Effector CD8-positive, alpha-beta T cell (primary cell): ENCODE measurements at regions not wholly inside any gene's neighbourhood (a gene's known extent, or its start where the extent isn't known, plus 50 kb on each side); places are given as distances from the start of the nearest gene placed in this dataset.
"Not testable (repeated sequence)": the region's sequence is repeated elsewhere in the genome, so short reads cannot be mapped to it uniquely, and the experiment has no call there.

ENCODE experiments used
- DNase-seq: peaks from one replicate; lab custom pipeline; 2025; lab: John Stamatoyannopoulos, UW

DNA sequence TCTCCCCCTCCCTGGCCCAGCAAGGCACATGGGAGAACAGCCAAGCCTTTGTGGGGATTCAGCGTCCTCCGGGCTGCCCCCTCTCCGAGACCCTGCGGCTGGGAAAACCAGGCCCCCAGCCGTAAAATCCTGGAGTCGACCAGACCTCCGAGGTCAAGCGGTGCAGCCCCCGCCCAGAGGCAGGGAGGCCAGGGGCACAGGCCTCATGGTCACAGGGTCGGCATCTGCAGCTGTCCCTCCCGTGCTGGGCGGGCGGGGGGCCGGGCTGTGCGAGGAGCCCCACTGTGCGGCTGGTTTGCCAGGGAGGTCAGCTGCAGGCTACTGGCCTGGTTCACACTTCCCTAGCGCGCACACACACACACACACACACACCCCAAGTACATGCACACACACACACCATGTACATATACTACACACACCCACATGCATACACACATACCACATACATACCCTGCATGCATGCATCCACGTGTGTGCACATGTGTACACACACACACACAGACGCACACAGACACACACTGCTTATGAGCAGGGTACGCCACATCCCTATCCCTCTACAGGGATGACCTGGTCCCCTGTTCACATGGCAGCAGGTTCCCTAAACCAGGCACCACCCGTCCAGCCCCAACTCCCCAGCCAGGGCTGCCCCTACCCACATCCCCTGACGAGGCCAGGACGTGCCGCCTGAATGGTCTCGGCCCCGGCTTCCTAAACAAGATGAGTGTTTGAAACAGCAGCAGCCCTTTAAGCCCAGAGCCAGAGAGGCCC lies 108.9 kb upstream of the CIBAR2 start:
- DNase-seq: no peak

DNA sequence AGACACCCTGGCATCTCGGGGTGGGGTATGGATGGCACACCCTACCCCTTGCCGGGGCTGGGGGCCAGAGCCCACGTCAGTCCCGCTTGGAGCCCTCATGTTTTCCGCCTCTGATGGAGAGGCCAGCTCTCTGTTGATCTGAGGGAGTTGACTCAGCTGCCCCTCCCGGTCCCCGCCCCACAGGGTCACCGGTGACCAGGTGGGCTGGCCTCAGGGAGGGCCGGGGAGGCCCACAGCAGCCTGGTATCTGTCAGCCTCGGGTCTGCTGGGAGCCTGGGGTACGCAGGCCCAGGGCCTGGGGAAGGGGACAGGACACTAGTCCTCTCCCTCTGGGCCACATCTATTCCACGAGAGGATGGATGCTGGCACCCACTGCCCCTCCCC lies 109.5 kb upstream of the CIBAR2 start:
- no peak for DNase-seq

DNA sequence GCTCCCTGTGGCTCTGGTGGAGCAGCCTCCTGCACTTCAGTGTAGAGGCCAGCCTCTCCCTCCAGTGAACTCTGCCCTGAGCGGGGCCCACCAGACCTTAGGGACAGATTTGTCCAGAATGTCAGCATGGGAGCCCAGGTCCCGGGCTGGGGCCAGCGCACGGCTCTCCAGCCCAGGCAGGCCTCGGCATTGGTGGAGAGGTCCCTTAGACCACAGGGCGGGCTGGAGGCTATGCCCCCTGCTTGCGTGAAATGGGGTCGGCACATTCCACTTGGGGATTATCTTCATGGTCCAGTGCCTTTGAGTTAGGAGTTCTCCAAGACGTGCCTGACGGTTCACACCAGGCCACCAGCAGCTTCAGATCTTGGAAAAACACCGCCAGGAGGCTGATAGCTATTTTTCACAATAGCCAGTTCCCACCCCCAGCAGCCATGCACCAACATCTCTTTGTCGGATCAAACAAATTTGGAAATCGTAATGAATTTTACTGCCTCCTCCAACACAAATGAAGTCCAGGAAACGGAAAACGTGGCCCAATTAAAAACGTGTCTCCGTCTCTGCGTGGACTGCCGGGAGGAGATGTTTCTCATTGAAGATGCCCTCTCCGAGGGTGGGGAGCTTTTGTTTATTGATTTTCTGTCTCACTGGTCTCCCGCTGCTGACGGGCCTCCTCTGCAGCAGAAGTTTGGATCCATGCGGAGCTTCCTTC lies 110.0 kb upstream of the CIBAR2 start:
- no peak for DNase-seq

DNA sequence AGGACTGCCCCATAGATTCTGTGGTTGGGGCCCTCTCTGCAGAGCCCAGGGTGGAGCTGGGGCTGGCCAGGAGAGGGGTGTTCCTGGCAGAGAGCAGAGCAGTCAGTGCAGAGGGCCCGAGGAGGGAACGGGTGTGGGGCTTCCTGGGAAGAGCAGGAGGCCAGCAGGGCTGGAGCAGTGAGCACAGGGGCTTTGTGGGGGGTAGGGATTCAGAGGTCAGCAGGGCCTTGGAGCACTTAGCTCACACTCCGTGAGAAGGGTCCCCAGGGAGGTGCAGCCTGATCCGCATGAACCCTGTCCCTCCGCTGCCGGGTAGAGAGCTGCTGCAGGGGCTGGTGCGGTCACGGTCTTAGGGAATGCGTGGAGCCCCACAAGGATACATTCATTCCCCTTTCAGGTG lies 113.0 kb upstream of the CIBAR2 start:
- no peak for DNase-seq

DNA sequence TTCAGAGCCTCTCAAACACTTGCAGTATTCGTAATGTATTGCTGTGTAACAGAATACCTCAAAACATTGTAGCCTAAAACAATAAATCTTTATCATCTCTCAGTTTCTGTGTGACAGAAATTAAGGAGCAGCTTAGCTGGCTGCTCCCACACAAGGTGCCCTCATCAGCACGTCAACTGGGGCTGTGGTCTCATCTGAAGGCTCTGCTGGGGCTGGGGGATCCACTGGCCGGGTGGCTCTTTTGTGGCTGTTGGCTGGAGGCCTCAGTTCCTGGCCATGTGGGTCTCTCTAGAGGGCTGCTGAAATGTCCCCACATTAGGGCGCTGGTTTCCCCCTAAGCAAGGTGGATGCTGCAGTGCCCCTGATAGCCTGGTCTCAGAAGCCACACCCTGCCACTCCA lies 113.4 kb upstream of the CIBAR2 start:
- no peak for DNase-seq

DNA sequence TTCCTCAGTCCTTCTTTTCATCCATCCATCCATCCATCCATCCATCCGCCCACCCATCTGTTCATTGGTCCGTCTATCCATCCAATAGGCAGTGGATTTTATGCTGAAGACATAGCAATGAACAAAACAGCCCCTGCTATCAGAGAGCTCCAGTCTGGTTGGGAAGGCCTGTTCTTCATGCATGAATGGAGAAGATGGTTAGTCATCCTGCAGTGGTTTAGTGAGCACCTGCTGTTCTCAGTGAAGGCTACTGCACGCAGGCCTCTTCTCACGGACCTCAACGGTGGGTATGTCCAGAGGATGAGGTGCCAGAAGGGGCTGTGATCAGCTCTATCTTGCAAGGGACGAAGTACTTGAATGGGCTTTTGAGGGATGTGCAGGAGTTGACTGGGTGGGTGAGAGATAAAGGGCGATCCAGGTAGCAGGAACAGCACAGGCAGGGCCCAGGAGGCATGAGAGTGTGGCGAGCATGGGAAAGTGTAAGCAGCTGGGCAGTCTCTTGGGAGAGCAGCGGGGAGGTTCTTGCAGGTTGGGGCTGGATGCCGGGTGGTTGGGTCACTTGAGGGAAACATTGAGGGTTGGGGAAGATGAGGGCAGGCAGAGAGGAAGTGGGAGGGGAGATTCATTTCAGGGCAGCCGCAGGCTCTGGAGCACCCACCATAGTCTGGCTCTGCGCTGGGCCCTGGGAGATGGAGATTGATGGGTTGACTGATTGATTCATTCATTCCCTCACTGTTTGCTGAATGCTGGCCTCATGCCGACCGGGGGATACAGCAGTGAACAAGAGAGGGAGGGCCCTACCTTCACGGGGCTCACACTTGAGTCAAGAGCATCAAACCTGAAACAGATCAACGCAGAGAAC lies 115.0 kb upstream of the CIBAR2 start:
- DNase-seq: no peak

DNA sequence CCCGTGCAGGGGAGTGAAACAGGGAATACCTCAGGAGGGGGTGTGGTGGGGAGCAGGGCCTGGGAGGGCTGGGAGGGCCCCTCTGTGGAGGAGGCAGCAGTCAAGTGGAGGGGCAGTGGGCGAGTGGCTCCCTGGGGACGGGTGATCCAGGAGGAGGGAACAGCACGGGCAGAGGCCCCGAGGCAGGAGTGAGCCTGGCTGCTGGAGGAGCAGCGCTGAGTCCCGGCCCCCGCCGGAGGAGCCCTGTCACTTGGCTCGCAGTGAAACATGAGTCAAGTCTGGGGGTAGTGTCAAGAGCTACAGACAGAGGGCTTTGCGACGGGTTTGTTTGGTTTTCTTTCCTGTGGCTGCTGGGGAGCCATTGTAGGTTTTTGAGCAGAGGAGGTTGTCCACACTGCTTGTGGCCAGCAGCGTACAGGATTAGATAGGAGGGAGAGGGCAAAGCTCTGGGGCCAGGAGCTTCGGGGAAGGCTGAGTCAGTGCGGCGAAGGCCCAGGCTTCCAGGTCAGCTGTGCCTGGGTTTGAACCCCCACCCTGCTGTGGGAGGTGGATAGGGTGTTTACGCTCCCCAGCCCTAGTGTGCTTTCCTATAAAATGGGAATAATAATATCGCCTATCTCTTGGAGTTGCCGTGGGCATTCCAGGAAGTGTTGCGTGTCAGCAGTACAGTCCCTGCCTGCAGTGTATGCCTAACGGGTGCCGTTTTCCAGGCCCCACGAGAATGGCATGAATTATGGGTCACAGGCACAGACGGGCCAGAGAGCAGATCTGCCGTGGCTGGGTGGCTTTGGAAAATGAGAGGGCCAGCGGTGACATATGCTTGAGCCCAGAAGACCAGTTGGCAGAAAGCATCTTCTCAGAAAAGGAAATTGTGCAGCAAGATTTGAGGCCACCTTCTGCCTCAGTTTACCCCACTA lies 115.9 kb upstream of the CIBAR2 start:
- no peak for DNase-seq

DNA sequence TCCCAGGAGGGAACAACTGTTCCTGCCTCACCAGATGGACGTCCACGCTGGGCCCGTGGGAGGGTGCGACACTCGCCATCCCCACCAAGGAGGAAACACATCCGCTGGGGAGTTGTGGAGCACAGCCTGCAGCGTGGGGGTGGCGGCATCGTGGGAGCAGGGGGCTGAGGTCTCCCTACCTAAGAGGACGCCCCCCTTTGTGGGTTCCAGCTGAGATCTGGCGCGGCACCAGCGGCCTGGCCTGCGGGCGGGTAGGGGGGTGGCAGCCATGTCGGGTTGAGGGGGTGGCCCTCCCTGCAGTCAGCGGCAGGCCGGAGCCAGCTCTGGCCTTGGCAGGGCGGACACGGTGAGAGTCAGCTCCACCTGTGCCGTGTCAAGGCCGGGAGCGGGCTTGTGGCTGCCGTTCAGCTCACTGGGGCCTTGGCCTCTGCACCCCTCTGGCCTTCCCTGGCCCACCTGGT lies 116.7 kb upstream of the CIBAR2 start:
- no peak for DNase-seq

DNA sequence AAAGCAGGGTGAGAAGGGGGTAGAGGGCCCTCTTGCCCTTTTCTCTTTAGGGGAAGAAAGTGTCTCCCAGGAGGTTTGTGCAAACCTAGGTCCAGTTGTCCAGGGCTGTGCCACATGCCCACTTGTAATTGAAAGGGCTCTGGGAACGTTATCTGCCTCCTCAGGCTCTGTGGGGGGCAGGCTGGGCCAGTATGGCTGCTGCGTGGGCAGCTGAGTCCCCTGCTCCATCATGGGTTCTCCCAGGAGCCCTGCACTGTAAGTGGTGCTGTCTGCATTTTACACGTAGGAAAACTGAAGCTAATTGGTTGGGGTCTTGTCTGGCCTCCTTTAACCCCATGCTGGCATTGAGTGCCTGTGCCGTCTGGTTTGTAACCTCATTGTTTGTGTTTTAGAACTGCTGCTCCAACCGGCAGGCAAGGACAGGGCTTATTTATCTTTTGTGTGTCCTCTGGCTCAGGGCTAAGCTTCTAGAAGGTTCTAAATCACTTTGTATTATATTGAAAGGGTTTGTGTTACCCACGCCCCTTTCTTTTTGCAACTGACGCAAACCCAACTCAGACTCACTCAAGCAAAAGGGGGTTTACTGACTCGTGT lies 117.7 kb upstream of the CIBAR2 start:
- no peak for DNase-seq

DNA sequence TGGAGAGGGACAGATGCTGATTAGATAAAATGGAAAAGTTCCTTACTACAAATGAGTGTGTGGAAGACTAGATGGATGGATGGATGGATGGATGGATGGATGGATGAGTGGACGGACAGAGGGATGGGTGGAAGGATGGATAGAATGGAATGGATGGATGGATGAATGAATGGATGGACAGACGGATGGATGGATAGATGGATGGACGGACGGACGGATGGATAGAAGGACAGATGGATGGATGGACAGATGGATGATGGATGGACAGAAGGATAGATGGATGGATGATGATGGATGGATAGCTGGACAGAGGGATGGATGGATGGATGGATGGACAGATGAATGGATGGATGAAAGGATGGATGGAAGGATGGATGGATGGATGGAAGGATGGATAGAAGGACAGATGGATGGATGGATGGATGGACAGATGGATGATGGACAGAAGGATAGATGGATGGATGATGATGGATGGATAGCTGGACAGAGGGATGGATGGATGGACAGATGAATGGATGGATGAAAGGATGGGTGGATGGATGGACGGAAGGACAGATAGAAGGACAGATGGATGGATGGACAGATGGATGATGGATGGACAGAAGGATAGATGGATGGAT lies 118.6 kb upstream of the CIBAR2 start:
- DNase-seq: not testable (repeated sequence)

DNA sequence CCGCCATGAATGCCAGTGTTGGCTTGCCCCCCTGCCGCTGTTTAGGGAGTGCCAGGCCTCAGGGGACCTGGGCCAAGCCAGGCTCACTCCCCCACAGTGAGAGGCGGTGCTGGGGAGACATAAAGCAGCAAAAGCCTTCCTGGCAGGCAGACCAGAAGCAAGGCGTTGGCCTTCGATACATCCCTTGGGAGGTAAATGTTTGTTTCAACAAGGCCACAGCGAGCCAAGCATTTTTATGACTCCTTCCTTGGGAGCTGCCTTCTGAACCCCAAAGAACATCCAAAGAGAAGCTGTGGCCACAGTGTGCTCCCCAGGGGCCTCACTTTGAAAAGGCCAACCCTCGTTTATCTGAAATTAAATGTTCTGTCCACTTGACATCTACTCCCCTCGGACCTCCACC lies 119.7 kb upstream of the CIBAR2 start:
- no peak for DNase-seq

DNA sequence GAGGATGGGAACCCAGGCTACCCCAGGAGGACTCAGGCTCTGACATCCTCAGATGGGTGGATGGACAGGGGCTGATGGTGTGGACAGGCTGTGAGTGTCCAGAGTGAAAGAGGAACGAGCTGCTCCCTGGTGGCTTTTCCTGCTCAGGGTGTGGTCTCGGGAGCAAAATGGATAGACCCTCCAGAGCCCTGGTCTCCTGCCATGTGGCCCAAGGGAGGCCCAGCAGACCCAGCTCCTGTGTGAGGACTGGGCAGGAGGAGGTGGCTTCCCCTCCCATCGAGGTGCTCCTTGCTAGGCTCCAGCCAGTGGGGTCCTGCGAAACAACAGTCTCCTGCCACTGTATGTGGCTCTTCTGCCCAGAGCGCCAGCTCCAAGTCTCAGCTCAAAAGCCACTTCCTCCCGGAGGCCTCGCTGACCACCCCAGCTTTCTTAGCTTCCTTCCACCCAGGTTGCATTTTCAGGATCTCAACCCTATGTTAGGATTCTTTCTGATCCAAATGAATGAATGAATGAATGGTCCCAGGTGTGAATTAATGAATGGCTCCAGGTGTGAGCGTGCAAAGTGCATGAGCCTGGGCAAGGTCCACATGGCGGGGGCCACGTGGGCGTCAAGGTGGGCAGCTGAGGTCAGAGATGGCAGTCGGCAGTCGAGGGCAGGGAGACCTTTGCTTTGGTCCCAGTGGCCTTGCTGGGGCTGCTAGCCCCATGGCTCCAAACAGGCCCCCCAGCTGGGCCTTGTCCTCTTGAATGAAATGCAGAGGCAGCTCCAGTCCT lies 120.3 kb upstream of the CIBAR2 start:
- DNase-seq: no peak

DNA sequence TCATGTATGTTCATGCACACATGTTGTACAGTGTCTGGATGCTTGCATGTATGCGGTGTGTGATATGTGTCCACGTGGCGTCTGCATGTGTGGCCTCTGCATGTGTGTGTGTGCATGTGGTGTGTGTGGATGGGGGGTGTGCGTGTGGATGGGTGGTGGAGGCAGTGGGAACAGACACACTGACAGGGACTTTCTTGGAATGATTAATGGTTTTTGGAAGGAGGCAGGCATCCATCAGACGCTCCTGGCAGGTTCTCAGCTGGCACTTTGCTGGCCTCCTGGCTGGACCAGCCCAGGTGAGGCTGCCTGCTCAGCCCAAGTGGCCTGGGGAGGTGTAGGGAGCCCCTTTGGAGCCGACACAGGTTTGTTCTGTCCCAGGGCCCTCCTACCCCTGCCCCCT lies 121.2 kb upstream of the CIBAR2 start:
- no peak for DNase-seq

DNA sequence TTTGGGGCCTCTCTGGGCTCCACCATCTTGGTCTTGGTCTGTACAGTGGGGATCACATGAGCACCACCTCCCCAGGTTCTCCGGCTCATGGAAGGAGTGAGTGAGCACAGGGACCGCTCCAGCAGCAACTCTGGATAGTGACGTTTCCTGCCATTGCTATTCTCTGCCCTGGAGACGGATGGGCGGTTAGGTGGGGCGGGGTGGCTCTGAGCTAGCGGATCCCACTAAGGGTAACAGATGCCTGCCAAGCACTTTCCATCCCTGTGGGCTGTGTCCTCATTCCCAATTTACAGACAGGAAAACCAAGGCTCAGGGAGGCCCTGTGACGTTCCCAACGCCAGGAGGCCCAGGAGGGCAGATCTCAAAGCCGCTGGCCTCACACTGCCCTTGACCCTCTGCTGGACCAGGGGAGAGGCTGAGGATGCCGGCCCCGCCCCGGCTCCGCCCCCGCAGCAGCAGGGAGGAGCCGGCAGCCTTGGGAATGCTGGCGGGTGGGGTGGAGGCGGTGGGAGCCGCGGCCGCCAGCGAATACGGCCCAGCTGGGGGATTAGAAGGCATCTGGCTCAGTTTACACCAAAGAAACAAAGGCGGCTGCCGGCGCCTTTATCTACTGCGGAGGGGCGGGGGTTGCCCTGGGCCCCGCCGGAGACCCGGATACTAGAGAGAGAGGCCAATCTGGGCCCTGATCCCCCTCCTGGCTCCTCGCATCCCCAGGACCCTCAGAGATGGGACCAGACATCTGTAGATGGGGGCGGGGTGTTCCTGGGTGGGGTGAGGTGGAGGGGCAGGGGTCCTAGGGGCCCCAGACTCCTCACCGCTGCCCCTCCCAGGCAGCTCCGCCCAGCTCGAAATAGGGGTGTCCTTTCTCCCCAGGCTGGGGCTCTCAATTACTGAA lies 122.3 kb upstream of the CIBAR2 start:
- no peak for DNase-seq

DNA sequence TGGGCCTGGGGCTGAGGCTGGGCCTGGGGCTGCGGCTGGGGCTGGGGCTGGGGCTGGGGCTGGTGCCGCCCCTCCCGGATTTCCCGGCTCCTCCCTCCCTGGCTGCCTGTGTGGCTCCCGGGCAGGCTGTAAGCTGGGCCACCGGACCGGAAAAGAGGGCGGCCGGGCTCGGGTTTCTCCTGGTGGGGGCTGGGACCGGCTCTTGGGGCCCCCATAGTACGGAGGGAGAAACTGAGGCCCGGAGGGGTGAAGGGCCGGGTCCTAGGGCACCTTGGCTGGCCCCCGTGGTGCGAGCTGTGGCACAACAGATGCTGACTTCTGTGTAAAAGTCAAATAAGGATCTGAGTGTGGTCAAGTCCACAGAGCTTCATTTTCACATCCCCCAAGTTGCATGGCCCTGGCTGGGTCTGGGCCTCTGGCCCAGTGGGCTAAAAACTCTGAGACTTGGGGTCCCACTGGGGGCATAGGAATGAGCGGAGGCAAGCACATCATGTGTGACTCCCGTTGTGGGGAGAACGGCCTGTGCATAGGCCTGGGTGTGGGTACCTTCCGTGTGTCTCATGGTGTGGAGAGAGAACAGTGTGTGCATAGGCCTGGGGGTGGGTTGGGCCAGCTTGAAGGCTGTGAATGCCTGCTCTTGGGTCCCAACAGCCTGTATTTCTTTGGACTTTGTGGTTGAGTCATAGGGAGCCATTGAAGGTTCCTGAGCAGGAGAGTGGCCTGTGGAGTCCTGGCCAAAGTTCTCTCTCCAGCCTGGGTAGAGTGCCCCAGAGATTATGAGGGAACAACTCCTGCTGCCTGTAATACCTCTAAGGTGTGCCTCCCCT lies 123.9 kb upstream of the CIBAR2 start:
- DNase-seq: no peak

DNA sequence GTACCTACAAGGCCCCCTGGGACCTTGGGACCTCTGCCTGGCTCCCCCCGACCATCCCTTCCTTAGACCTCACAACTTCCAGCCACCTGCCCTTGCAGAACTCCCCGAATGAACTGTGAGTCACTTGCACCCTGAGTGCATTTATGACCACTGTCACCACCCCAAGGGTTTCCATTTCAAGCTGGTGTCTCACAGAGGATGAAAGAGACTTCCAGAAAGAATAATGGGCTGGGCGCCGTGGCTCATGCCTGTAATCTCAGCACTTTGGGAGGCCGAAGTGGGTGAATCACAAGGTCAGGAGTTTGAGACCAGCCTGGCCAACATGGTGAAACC lies 124.5 kb upstream of the CIBAR2 start:
- no peak for DNase-seq

DNA sequence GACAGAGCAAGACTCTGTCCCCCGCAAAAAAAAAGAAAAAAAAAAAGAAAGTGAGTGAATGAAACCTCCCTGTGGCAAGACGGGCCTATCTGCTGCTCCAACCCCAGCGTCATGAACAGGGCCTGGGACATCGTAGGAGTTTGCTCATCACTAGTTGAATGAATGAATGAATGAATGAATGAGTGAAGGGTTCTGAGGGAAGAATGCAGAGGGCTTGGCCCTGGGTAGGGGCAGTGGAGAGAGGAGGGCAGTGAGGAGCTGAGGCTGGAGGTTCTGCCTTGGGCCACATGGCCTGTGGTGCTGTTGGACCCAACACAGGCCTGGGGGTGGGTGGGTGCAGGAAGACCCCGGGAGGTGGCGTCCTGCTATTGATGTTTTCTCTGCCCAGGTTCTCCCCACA lies 125.5 kb upstream of the CIBAR2 start:
- no peak for DNase-seq

DNA sequence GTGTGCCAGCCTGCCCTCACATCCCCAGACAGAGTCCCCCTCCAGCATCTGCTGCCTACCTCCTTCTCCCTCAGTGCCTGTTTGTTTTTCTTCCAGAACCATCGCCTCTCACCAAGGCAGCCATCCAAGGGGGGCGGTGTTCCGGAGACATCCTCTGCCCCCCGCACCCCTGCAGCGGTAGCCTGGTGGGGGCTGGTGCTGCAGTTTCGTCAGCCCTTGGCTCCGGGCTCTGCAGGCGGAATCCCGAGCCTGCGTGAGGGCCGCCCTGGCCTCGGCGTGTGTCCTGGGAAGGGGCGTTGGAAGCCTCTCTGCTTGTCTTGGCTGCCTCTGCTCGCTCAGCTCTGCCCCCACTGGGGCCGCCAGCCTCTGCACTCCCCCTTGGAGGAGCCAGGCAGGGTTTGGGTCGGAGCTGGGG lies 126.0 kb upstream of the CIBAR2 start:
- DNase-seq: no peak
